Liver (tissue), 3 donors: ENCODE measurements at regions not wholly inside any gene's neighbourhood (a gene's known extent, or its start where the extent isn't known, plus 50 kb on each side); places are given as distances from the start of the nearest gene placed in this dataset.

Source experiments
- CTCF ChIP-seq: fragments of 150-350 bp; IDR thresholded peaks from 2 replicates; pipeline ENCODE4 v1.5.1; 2017; ENCODE audit warnings: improper control_type of control experiment, low read depth, low read length; ENCODE audit not compliant: missing input control
- HNF4G ChIP-seq: IDR thresholded peaks from 2 replicates; pipeline ENCODE4 v1.6.1; 2016; ENCODE audit warnings: antibody characterized with exemption
- MAX ChIP-seq: IDR thresholded peaks from 2 replicates; pipeline ENCODE4 v1.6.1; 2016; ENCODE audit warnings: antibody characterized with exemption
- SP1 ChIP-seq: IDR thresholded peaks from 2 replicates; pipeline ENCODE4 v1.6.1; 2018; ENCODE audit warnings: antibody characterized with exemption, mild to moderate bottlenecking
- TAF1 ChIP-seq: conservative IDR thresholded peaks from 2 replicates; pipeline ENCODE4 v1.6.1; 2016; ENCODE audit warnings: antibody characterized with exemption, mild to moderate bottlenecking
- donor health status: healthy.
- donor health status: healthy.

GRCh38 chr5:133828722-133829121 is 139.7 kb downstream of the C5orf15 start:
- TF ChIP-seq CTCF (no peak), TAF1 (no peak), HNF4G (no peak), SP1 (no peak), MAX (no peak)
